ENCODE measurements at regions not wholly inside any gene's neighbourhood (a gene's known extent, or its start where the extent isn't known, plus 50 kb on each side); places are given as distances from the start of the nearest gene placed in this dataset.

GRCh38 chr17:11077673-11078072 lies 163.3 kb upstream of the SHISA6 start:
- FAIRE-seq (no peak), DNase-seq (ENCODE audit: low read depth, low spot score) (no peak), ATAC-seq (no peak)
- Histone ChIP-seq H3K4me3 (no peak overlapping the region), H3K27ac (ENCODE audit: control insufficient read depth, insufficient read depth) (no peak overlapping the region), H4K20me1 (ENCODE audit: control insufficient read depth, insufficient read depth) (no peaks in the 10 kb centered on the region), H3K9me3 (replicated peaks; ENCODE audit: control insufficient read depth, insufficient read depth, low read length) (no peaks in the 10 kb centered on the region; the same call in 2 of the 3 replicates), H3K4me2 (ENCODE audit: control insufficient read depth, insufficient read depth) (no peak overlapping the region), H3K4me1 (ENCODE audit: control insufficient read depth, insufficient read depth, low read length) (no peaks in the 10 kb centered on the region), H3K79me2 (ENCODE audit: control insufficient read depth, insufficient read depth, low read length) (no peaks in the 10 kb centered on the region), H3K9ac (ENCODE audit: control insufficient read depth, insufficient read depth, low read length) (no peak overlapping the region), H3K36me3 (ENCODE audit: control insufficient read depth in 2 of 2, insufficient read depth in 2 of 2, low read length in 1 of 2) (no peaks in the 10 kb centered on the region), H3K27me3 (replicated peaks in 1 of 2; ENCODE audit: control insufficient read depth in 2 of 2, insufficient read depth in 2 of 2, low read length in 1 of 2) (no peaks in the 10 kb centered on the region), H2AFZ (ENCODE audit: control insufficient read depth, low read depth, low read length) (no peak overlapping the region)
- no TSS peak for BruUV-seq (replicated peaks)
- 0% methylated on average over 1 of the region's 1 CpG for WGBS (ENCODE audit: insufficient coverage, insufficient replicate concordance, low lambda C conversion rate, missing lambda C conversion rate)
- ChIA-PET RAD21 (ENCODE audit: unreplicated experiment) (no interaction called here), CTCF (no interaction called here), POLR2A (no interaction called here), SMC1A (ENCODE audit: uncharacterized antibody, unreplicated experiment) (no interaction called here)
- no peak for TF ChIP-seq BCL11A (IDR thresholded peaks at IDR 0.05; ENCODE audit: low read depth, low read length)
- no peak for TF ChIP-seq BCLAF1 (IDR thresholded peaks at IDR 0.05)
- TF ChIP-seq, protein P1, sequence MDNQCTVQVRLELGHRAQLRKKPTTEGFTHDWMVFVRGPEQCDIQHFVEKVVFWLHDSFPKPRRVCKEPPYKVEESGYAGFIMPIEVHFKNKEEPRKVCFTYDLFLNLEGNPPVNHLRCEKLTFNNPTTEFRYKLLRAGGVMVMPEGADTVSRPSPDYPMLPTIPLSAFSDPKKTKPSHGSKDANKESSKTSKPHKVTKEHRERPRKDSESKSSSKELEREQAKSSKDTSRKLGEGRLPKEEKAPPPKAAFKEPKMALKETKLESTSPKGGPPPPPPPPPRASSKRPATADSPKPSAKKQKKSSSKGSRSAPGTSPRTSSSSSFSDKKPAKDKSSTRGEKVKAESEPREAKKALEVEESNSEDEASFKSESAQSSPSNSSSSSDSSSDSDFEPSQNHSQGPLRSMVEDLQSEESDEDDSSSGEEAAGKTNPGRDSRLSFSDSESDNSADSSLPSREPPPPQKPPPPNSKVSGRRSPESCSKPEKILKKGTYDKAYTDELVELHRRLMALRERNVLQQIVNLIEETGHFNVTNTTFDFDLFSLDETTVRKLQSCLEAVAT (IDR thresholded peaks at IDR 0.05): no peak
- TF ChIP-seq ATF3 (IDR thresholded peaks at IDR 0.05; ENCODE audit: borderline replicate concordance, extremely low read depth, low read depth, low read length): no peak
- no peak for TF ChIP-seq JUND (IDR thresholded peaks at IDR 0.05; ENCODE audit: low read depth, low read length)
- no peak for TF ChIP-seq ZNF207 (IDR thresholded peaks at IDR 0.05; ENCODE audit: borderline replicate concordance)
- intact Hi-C loops (cut with micrococcal nuclease; ENCODE audit: unreplicated experiment): no loop called here
- in situ Hi-C loops (cut with MboI): no loop called here
